ENCODE measurements at regions not wholly inside any gene's neighbourhood (a gene's known extent, or its start where the extent isn't known, plus 50 kb on each side); places are given as distances from the start of the nearest gene placed in this dataset.
"Not testable (repeated sequence)": the region's sequence is repeated elsewhere in the genome, so short reads cannot be mapped to it uniquely, and the experiment has no call there.

DNA sequence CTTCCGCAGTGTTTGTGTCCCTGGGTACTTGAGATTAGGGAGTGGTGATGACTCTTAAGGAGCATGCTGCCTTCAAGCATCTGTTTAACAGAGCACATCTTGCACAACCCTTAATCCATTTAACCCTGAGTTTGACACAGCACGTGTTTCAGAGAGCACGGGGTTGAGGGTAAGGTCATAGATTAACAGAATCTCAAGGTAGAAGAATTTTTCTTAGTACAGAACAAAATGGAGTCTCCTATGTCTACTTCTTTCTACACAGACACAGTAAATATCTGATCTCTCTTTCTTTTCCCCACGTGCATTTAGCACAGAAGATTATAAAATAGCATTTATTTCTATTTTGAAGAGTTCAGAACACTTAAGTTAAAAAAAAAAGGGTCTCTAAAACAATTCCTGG lies 63.8 kb upstream of the ANXA1 start:
- TF ChIP-seq, protein P1, sequence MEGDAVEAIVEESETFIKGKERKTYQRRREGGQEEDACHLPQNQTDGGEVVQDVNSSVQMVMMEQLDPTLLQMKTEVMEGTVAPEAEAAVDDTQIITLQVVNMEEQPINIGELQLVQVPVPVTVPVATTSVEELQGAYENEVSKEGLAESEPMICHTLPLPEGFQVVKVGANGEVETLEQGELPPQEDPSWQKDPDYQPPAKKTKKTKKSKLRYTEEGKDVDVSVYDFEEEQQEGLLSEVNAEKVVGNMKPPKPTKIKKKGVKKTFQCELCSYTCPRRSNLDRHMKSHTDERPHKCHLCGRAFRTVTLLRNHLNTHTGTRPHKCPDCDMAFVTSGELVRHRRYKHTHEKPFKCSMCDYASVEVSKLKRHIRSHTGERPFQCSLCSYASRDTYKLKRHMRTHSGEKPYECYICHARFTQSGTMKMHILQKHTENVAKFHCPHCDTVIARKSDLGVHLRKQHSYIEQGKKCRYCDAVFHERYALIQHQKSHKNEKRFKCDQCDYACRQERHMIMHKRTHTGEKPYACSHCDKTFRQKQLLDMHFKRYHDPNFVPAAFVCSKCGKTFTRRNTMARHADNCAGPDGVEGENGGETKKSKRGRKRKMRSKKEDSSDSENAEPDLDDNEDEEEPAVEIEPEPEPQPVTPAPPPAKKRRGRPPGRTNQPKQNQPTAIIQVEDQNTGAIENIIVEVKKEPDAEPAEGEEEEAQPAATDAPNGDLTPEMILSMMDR (conservative IDR thresholded peaks at IDR 0.05; ENCODE audit: low read length): not testable (repeated sequence)
- TF ChIP-seq EZH2phosphoT487 (IDR thresholded peaks at IDR 0.05; ENCODE audit: borderline replicate concordance, low read depth, low read length): not testable (repeated sequence)
